Pancreas (tissue), 10 donors: ENCODE measurements at regions not wholly inside any gene's neighbourhood (a gene's known extent, or its start where the extent isn't known, plus 50 kb on each side); places are given as distances from the start of the nearest gene placed in this dataset.

Source experiments
- ATAC-seq, 4 donors: fragments of 200-7000 bp; cut with Tn5 transposase; one replicate each; pipeline versions ENCODE4 v1.8.0 to v1.9.1; 2020; ENCODE audit warnings: mild to moderate bottlenecking in 4 of 4, moderate library complexity in 4 of 4
- DNase-seq, 6 donors: peaks; one replicate each; pipeline ENCODE4 v3.0.0-alpha.2; 2020
- FAIRE-seq: peaks from 2 replicates; lab custom pipeline; 2012; peaks lifted over from hg19 to GRCh38; lab: Jason Lieb, UNC
- H3K27ac ChIP-seq, 4 donors: fragments of 200-600 bp; sonication (generic); 1 replicate in 3 of 4; 2 replicates in 1 of 4; pipeline versions ENCODE4 v1.5.0 to v1.8.0; 2020
- H3K27me3 ChIP-seq, 4 donors: fragments of 200-600 bp; one replicate each; pipeline ENCODE4 v1.8.0; 2021
- H3K36me3 ChIP-seq, 3 donors: fragments of 200-600 bp; sonication (generic) in 1 of 3; one replicate each; pipeline versions ENCODE4 v1.5.0 to v1.8.0; 2020 to 2021
- H3K4me1 ChIP-seq, 3 donors: fragments of 200-600 bp; one replicate each; pipeline ENCODE4 v1.8.0; 2021
- H3K4me3 ChIP-seq, 4 donors: fragments of 200-600 bp; sonication (generic) in 2 of 4; one replicate each; pipeline versions ENCODE4 v1.5.0 to v1.8.0; 2020 to 2021
- H3K9me3 ChIP-seq, 4 donors: fragments of 200-600 bp; one replicate each; pipeline ENCODE4 v1.8.0; 2021
- CTCF ChIP-seq, 4 donors: fragments of 200-600 bp; sonication (generic) in 3 of 4; IDR thresholded peaks; one replicate each; pipeline versions ENCODE4 v1.5.0 to v1.8.0; 2021; ENCODE audit warnings: antibody characterized with exemption in 4 of 4
- WGBS, 2 donors: extraction: QIAGEN DNeasy Blood & Tissue Kit; methylation state at CpG; one replicate each; pipeline ENCODE4 v1.1.7; 2013; 5-methylcytosine and 5-hydroxymethylcytosine counted together
- intact Hi-C, 3 donors: fragments of 100-400 bp; cut with DNase I; formaldehyde crosslinking; loops; one replicate each; pipeline versions ENCODE4 v1.11.1 to v1.14.2; 2022
- donor health status: healthy with polysubstance abuse.
- donor health status: DM: no; HTN: no; CAD: no; lungs with moderate emphysema.
- donor health status: DM: no; HTN: no; CAD: no.
- donor health status: control.
- donor health status: control.
- donor health status: Bipolar disorder and iron deficiency.
- donor health status: DM: yes; HTN: yes; CAD: no.
- donor health status: DM: no; HTN: no; CAD: no.
- donor health status: DM: no; HTN: no; CAD: no.
- donor health status: DM: yes; HTN: yes; CAD: no.

- no peak for DNase-seq
Observed at GRCh38 chr11:121383716-121384115, 68.4 kb upstream of the SORL1 start.

GRCh38 chr11:121385688-121386087, 66.4 kb upstream of the SORL1 start:
- H3K4me3 ChIP-seq: no peak overlapping the region
- no peak for DNase-seq
- intact Hi-C loops: no loop called here
- no peaks in the 10 kb centered on the region for H3K9me3 ChIP-seq
- no peak overlapping the region for H3K27ac ChIP-seq
- peak in 2 of 4 donors; percentile 43 to 60 for ATAC-seq
- 1 to 13% methylated on average over 1 of the region's 1 CpG for WGBS, 2 donors
- no peaks in the 10 kb centered on the region for H3K27me3 ChIP-seq
- FAIRE-seq: no peak
- TF ChIP-seq CTCF (IDR thresholded peaks at IDR 0.05): no peak
- no peaks in the 10 kb centered on the region for H3K4me1 ChIP-seq
- H3K36me3 ChIP-seq: no peaks in the 10 kb centered on the region

More at GRCh38 chr11:121383716-121384115, 68.4 kb upstream of the SORL1 start:
- intact Hi-C loops: no loop called here
- ATAC-seq (no peak), FAIRE-seq (no peak)
- Histone ChIP-seq H3K27me3 (no peaks in the 10 kb centered on the region), H3K9me3 (no peaks in the 10 kb centered on the region), H3K4me3 (no peak overlapping the region), H3K27ac (no peak overlapping the region), H3K36me3 (no peaks in the 10 kb centered on the region), H3K4me1 (no peaks in the 10 kb centered on the region)
- 68 to 75% methylated on average over 4 of the region's 4 CpGs for WGBS, 2 donors
- no peak for TF ChIP-seq CTCF (IDR thresholded peaks at IDR 0.05)
